Suprapubic skin (tissue), 4 donors: ENCODE measurements at regions not wholly inside any gene's neighbourhood (a gene's known extent, or its start where the extent isn't known, plus 50 kb on each side); places are given as distances from the start of the nearest gene placed in this dataset.

ENCODE experiments used
- DNase-seq, 2 donors: peaks; one replicate each; pipeline ENCODE4 v3.0.0-alpha.2; 2019; ENCODE audit warnings: low spot score in 2 of 2
- H3K27ac ChIP-seq: fragments of 200-600 bp; sonication (generic); one replicate; pipeline ENCODE4 v1.5.1; 2019
- H3K27me3 ChIP-seq: fragments of 200-600 bp; sonication (generic); one replicate; pipeline ENCODE4 v1.5.1; 2019
- H3K36me3 ChIP-seq: fragments of 200-600 bp; sonication (generic); one replicate; pipeline ENCODE4 v1.5.1; 2019
- H3K4me1 ChIP-seq: fragments of 200-600 bp; sonication (generic); one replicate; pipeline ENCODE4 v1.5.1; 2019
- H3K4me3 ChIP-seq: fragments of 200-600 bp; sonication (generic); one replicate; pipeline ENCODE4 v1.5.1; 2019; ENCODE audit warnings: mild to moderate bottlenecking
- H3K9me3 ChIP-seq: fragments of 200-600 bp; sonication (generic); one replicate; pipeline ENCODE4 v1.5.1; 2019
- EP300 ChIP-seq: sonication (generic); formaldehyde crosslinking; IDR thresholded peaks from one replicate; pipeline ENCODE4 v1.6.1; 2017; ENCODE audit warnings: antibody characterized with exemption
- POLR2A ChIP-seq, 2 donors: fragments of 450-650 bp; IDR thresholded peaks; one replicate each; pipeline ENCODE4 v1.6.1; 2017; ENCODE audit warnings: antibody characterized with exemption in 2 of 2, mild to moderate bottlenecking in 2 of 2, moderate library complexity in 2 of 2
- POLR2AphosphoS5 ChIP-seq, 3 donors: sonication (generic); formaldehyde crosslinking; IDR thresholded peaks; one replicate each; pipeline ENCODE4 v1.6.1; 2017; ENCODE audit warnings: antibody characterized with exemption in 3 of 3
- WGBS: methylation state at CpG from one replicate; pipeline ENCODE4 v1.1.5; 2018; 5-methylcytosine and 5-hydroxymethylcytosine counted together
- TF ChIP-seq, protein P1 (sequence below), 2 donors: fragments of 200-600 bp in 1 of 2; fragments of 450-650 bp in 1 of 2; sonication (generic) in 1 of 2; IDR thresholded peaks; one replicate each; pipeline ENCODE4 v1.5.1; 2016 to 2019; ENCODE audit warnings: antibody characterized with exemption in 2 of 2, mild to moderate bottlenecking in 1 of 2, moderate library complexity in 1 of 2

DNA sequence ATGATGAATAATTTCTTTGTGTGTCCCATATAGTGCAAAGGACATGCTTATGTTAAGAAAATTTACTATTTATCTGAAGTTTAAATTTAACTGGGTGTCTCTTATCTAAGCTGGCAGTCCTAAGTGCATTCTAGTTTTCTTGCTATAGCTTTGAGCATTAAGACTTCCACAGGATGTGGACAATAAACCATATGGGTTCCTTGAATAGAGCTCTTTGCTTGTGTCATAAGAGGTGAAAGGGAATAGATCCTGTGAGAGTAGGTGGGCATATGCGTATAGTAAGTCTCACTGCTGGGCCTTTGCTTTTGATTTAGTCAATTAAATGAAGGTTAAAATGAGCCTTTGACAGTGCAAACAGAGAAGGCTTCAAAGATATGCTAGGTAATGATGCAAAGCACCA is 223.4 kb upstream of the GYPA start:
- DNase-seq = no peak
- TF ChIP-seq POLR2AphosphoS5 (IDR thresholded peaks at IDR 0.05) (no peak), POLR2A (IDR thresholded peaks at IDR 0.05) (no peak), EP300 (no peak)
- TF ChIP-seq, protein P1, sequence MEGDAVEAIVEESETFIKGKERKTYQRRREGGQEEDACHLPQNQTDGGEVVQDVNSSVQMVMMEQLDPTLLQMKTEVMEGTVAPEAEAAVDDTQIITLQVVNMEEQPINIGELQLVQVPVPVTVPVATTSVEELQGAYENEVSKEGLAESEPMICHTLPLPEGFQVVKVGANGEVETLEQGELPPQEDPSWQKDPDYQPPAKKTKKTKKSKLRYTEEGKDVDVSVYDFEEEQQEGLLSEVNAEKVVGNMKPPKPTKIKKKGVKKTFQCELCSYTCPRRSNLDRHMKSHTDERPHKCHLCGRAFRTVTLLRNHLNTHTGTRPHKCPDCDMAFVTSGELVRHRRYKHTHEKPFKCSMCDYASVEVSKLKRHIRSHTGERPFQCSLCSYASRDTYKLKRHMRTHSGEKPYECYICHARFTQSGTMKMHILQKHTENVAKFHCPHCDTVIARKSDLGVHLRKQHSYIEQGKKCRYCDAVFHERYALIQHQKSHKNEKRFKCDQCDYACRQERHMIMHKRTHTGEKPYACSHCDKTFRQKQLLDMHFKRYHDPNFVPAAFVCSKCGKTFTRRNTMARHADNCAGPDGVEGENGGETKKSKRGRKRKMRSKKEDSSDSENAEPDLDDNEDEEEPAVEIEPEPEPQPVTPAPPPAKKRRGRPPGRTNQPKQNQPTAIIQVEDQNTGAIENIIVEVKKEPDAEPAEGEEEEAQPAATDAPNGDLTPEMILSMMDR (IDR thresholded peaks at IDR 0.05) = no peak
- no peak overlapping the region for H3K4me3 ChIP-seq
- no peaks in the 10 kb centered on the region for H3K9me3 ChIP-seq
- no peaks in the 10 kb centered on the region for H3K36me3 ChIP-seq
- 89% methylated on average over 1 of the region's 1 CpG for WGBS
- no peaks in the 10 kb centered on the region for H3K27me3 ChIP-seq
- no peaks in the 10 kb centered on the region for H3K4me1 ChIP-seq
- H3K27ac ChIP-seq = no peak overlapping the region

DNA sequence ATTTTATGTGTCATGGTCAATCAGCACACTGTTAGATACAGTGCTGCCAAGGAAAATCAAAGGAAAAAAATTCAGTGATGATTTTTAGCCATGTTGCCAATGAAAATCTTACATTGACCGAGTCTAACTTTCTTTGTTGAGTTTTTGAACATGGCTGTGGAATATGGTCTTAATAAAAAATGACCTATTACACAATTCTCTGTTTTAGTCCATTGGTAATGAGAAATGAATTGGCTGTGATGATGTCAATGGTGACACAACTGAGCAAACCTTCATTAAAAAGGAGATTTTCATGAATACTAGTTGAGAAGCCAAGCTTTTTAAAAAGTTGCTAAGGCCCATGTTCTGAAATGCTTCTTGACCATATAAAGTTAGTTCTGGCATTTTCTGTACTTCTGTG is 225.9 kb upstream of the GYPA start:
- Histone ChIP-seq H3K4me3 (no peak overlapping the region), H3K4me1 (no peaks in the 10 kb centered on the region), H3K27me3 (no peaks in the 10 kb centered on the region), H3K36me3 (no peaks in the 10 kb centered on the region), H3K9me3 (no peaks in the 10 kb centered on the region), H3K27ac (no peak overlapping the region)
- no peak for DNase-seq
- TF ChIP-seq EP300 (no peak), POLR2A (IDR thresholded peaks at IDR 0.05) (no peak), POLR2AphosphoS5 (IDR thresholded peaks at IDR 0.05) (no peak)
- TF ChIP-seq, protein P1 (IDR thresholded peaks at IDR 0.05) = no peak
- 49% methylated on average over 1 of the region's 1 CpG for WGBS

DNA sequence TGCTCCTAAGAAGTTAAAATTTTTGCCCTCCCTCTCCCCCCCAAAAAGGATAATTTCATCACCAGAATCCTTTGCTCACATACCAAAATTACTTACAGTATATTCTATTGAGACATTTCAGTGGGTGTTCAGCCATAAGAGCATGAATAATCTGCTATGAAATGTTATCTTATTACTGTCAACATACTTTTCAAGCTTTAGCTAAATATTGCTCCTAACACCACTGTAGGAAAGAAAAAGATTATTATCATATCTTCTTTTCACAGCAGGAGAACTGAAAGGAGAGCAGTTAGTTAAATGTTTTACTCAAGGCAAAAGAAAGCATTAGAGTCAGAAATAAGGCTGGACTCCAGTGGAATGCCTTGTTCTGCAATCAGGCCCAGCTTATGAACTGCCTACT is 231.0 kb upstream of the GYPA start:
- Histone ChIP-seq H3K9me3 (no peaks in the 10 kb centered on the region), H3K27me3 (no peaks in the 10 kb centered on the region), H3K4me1 (no peaks in the 10 kb centered on the region), H3K36me3 (no peaks in the 10 kb centered on the region), H3K4me3 (no peak overlapping the region), H3K27ac (no peak overlapping the region)
- TF ChIP-seq EP300 (no peak), POLR2AphosphoS5 (IDR thresholded peaks at IDR 0.05) (no peak), POLR2A (IDR thresholded peaks at IDR 0.05) (no peak)
- TF ChIP-seq, protein P1 (IDR thresholded peaks at IDR 0.05) = no peak
- DNase-seq = no peak

DNA sequence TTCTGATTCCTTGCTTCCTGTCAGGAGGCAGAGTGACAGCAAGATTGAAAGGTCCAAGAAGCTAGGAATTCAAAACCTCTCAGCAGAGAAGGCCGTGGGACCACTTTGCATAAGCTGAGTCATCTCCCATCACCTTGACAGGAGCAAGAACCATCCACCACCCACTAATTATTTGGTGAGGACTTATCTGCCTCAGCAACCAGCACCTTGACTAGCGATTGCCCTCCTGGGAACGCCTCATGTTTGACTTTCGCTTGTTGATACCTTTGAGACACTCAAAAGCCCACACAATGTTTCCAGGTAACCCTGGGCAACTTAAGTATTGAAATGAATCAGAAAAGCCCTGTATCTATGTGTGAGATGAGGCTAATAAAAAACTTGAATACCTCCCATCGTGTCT is 233.5 kb upstream of the GYPA start:
- H3K4me1 ChIP-seq = no peaks in the 10 kb centered on the region
- no peak overlapping the region for H3K27ac ChIP-seq
- WGBS = 83% methylated on average over 5 of the region's 5 CpGs
- H3K4me3 ChIP-seq = no peak overlapping the region
- TF ChIP-seq, protein P1 (IDR thresholded peaks at IDR 0.05) = no peak
- TF ChIP-seq EP300 (no peak), POLR2A (IDR thresholded peaks at IDR 0.05) (no peak), POLR2AphosphoS5 (IDR thresholded peaks at IDR 0.05) (no peak)
- DNase-seq = no peak
- H3K27me3 ChIP-seq = no peaks in the 10 kb centered on the region
- no peaks in the 10 kb centered on the region for H3K36me3 ChIP-seq
- no peaks in the 10 kb centered on the region for H3K9me3 ChIP-seq

DNA sequence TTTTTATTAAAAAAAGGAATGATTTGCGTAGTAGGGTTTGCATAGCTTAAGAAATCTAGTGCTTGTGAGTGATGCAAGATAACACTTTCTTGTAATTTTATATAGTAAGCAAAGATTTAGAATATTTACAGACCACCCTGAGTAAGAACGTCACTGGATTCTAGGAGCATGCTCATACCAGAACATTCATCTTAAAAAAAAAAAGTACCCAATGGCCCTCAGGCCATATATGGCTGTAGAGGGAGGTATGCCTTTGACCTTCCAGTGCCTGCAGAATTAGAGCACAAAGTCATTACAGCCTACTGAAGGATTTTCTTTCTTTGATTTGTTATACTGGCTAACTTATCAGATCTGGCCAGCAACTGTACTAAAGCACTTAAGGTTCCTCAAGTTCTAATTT is 236.3 kb upstream of the GYPA start:
- no peaks in the 10 kb centered on the region for H3K4me1 ChIP-seq
- H3K36me3 ChIP-seq = no peaks in the 10 kb centered on the region
- no peak for TF ChIP-seq EP300
- TF ChIP-seq, protein P1 (IDR thresholded peaks at IDR 0.05) = no peak
- no peak for TF ChIP-seq POLR2A (IDR thresholded peaks at IDR 0.05)
- TF ChIP-seq POLR2AphosphoS5 (IDR thresholded peaks at IDR 0.05) = no peak
- H3K27me3 ChIP-seq = no peaks in the 10 kb centered on the region
- DNase-seq = no peak
- no peak overlapping the region for H3K4me3 ChIP-seq
- WGBS = 67% methylated on average over 2 of the region's 2 CpGs
- no peaks in the 10 kb centered on the region for H3K9me3 ChIP-seq
- H3K27ac ChIP-seq = no peak overlapping the region
